Anterior cingulate cortex (tissue), 58 donors: ENCODE measurements at regions not wholly inside any gene's neighbourhood (a gene's known extent, or its start where the extent isn't known, plus 50 kb on each side); places are given as distances from the start of the nearest gene placed in this dataset.

Source experiments
- DNase-seq, 58 donors: peaks; one replicate each; lab custom pipeline; 2025; lab: John Stamatoyannopoulos, UW

DNA sequence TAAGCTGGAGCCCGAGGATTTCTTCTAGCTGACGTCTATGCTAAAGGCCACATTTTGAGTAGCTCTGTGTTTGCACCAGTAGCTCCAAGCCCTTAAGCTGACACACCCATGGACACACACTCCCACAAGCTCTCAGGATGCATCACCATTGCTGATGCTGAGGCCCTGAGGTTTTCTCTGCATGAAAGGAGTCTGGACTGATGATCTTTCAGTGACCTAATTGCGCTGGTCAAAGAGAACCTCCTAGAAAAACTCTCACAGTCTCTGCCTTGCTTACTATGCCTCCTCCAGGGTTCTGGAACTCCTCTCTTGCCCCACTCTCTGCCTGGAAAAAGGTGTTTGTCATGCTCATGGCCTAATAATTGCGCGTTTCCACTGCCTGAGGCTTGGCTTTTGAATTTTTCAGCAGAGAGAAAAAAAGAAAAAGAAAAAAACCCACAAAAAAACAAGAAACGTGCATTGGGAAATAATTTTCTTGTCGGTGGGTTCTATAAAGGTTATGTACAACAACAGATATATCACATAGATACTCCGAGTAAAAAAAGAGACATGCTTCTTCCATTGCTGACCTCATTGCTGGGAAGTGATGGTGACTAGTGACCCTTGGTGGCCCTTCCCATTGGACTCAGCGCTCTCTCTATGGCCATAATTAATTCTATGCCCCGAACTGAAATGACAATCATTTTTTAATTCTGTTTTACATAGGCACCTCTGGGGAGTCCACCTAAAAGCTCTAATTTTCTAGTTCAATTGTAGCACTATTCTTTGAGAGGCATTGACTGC lies 297.0 kb downstream of the TDRD15 start:
- no peak for DNase-seq

DNA sequence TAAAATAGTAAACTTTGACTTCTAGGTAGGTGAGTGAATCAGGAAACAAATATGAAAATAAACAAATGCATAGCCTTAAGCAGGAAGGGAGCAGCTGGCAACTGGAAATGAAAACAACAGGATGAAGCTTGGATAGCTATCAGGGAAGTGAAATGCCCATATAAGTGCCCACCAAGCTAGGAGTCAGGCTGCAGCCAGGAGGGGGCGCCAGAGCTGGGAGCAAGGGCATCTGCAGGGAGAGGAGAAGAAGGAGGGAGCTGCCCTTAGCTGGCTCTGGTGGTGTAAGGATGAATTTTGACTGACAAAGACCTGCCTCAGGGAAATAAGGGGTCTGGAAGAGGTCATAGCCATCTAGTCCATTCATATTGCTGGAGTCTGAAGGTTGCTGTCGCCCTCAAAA lies 298.3 kb downstream of the TDRD15 start:
- peak in 10 of 58 donors; percentile 1 to 17 (median 4) for DNase-seq

DNA sequence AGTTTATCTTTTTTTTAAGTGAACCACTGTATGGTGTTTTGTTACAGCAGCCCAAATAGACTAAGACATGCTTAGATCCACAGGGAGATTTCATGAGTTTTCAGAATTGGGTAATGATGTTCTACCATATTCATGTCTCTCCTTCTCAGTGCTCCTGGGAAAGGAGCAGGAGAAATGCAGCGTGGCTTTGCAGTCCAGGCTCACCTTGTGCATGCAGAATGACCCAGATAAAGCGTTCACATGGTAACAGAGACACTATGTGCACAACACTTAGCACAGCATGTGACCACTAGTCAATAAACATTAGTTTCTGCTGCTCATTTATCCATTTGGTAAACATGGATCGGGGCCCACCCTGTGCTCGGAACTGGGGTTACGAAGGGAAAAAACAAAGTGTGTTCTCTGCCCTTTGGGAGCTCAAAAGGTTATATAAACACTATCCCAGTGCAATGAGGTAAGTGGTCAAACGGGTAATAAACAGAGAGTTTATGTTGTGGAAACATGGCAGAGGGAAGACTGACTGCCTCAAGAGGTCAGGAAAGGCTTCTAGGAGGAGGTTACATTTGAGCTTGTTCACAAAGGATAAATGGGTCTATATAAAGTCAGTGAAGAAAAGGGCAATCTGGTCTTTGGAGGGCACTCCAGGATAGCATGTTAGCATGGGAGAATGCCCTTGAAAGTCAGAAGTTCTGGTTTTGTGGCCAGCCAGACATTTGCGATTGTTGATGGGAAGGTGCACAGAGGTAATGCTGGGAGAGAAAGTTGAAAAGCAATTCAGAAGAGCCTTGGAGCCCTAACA lies 299.2 kb downstream of the TDRD15 start:
- no peak for DNase-seq

DNA sequence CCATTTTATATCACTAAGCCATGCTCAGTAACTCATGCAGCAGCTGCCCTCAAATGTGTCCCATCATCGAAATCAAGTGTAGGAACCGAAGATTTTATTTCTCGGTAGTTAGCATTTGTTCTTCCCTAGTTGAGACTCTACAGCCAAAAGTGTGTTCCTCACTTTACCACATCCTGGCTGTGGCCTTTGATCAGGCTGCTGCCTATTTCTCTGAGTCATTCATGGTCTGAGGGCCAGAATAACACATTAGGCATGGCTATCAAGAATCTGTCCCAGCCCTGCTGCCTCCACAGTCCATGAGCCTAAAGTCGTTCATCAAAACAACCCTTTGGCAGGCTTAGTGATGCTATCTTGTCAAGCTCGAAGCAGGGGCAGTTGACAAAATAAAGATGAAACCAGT lies 300.1 kb downstream of the TDRD15 start:
- DNase-seq: no peak

DNA sequence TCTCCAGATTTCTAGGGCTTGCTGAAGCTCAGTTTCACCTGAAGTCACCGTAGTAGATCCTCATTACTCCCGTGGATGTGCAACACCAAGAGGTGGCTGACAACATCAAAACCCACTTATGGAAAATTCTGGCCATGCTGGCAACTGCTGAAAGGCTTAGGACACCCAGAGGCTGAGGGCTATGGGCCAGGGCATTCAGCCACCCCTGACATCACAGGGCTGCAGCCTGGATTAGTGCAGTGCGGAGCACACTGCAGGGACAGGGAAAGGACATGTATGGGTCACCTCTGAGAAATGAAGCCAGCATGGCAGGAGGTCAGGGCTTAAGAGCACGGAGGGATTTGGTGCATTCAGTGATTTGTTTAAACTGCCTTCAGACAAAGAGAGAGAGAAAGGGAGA lies 300.6 kb downstream of the TDRD15 start:
- no peak for DNase-seq

DNA sequence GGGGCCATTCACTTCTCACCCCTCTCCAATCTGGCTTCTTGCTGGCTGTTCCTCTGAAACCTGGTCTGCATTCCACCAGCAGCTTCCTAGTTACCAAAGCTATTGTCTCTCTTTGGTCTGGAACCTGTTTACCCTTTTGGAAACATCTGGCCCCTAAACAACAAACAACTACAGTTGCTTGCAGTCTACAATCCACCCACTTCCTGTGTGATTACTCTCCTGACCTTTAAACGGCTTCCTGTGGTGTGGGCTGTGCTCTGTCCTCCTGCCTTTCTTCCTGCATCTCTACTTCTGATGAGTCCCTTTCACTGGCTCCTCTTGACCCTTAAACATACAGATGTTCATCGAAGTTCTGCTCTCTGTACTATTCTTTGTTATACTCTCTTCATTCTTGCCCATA lies 303.8 kb downstream of the TDRD15 start:
- DNase-seq: no peak

DNA sequence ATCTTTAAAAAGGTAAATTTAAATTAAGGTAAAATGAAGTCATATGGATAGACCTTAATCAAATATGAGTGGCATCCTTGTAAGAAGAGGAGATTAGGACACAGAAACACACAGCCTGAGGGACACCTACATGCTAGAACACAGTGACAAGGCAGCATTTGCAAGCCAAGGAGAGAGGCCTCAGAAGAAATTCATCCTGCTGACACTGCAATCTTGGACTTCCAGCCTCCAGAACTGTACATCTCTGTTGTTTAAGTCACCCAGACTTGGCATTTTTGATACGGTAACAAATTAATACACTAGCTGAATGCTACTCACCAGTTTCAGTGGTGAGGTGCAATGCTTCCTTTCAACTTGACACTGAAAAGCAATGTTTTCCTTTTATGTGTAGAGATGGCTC lies 305.0 kb downstream of the TDRD15 start:
- DNase-seq: no peak

DNA sequence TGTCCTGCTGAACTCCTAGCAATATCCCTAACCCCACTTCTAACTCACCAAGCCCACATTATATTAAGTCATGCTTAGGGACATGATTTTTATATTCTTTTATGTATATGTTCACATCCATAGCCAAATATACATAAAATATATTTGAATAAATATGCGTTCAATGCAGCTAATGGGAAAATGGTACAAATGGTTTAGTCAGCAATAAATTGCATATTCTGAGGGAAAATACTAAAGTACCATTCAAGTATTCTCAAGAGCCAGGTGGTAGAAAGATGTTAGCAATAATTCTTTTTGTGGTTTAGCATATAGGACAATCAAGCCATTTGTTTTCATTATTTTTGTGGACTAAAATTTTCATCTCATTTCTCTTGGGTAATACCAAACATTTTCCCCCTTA lies 306.0 kb downstream of the TDRD15 start:
- DNase-seq: no peak

DNA sequence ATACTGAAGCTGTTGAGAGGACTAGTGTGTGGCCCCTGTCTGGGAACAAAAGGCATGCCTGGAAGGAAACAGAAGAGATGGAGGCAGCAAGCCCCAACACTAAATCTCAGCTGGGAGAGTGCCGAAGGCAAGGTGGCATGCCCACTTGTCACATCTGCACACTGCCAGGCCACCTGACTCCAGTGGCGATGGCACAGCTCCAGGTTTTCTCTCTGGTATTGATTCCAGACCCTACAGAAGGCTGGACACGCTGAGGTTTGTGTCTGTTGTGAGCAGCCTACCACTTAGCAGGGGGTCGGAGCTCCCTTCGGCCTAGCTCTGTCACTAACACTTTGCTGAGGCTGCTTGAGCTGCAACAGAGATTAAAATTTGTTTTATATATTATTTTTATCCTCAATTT lies 307.3 kb downstream of the TDRD15 start:
- DNase-seq: no peak

DNA sequence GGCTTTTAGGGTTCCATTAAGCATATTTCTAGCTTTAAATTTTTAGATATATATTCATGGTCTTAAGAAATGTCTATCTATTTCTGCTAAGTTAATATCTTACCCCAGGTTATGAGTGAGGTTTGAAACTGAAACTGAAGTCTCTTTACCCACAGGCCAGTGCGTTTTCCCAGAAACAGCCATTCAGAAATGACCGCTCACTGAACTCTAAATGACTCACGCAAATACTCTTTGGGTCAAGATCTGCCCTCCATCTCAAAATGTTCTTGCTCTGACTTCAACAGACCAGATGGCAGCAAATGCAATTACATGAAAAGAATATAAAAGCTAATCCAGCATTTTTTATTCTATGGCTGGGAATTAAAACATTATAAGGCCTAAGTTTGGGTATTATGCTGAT lies 315.2 kb downstream of the TDRD15 start:
- DNase-seq: no peak

DNA sequence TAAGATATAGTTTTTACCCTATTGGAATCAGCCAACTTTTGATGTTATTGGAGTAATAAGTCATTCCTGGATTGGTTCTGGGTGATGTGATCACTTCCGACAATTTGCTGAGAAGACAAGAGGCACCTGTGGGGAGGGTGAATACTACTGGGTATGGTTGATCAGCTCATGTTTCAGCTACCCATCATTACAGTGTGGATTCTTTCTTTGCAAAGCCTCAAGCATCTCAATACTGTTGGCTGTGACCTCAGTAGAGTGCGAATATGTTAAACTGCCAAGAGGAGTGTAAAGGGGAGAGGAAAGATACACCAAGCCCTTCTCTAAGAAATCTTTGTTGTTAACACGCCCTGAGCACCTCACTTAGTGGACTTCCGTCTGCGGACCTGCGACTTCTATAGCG lies 317.7 kb downstream of the TDRD15 start:
- no peak for DNase-seq

DNA sequence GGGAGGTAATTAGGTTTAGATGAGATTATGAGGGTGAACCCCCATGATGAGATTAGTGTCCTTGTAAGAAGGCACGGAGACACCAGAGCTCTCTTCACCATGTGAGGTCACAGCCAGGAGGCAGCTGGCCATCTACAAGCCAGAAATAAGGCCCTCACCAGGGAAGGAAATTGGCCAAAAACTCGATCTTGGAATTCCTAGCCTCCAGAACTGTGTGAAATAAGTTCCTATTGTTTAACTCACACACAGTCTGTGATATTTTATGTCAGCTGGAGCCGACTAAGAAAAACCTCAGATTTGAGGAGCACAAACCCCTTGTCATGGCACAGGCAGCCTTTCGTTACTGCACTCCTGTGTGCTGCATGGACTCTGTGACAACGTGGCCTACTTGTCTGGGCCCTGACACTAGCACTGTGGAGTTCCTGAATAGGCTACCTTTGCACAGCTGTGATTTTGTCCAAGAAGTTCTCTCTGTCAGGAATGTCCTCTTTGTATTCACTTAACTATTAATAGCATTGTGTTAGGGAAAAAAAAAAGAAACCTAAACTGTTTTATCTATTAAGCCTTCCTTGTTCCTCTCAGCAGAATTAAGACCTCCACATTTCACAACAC lies 319.8 kb downstream of the TDRD15 start:
- DNase-seq: no peak

DNA sequence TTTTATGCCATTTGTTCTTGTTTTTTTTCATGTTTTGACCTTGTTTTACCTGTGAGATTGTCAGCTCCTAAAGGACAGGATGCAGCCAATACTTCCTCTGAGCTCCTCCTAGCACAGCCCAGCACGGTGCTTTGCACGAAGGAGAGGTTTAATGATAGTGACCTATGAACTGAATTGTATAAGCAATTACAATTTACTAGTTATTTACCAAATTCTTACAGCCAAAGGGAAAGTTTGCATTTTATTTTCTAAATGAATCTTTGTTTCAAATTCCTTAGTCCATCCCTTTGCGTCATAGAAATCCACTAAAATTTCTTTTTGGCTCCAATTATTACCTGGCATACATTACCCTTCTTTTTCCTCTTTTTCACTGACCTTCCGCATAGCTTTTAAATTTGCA lies 326.1 kb downstream of the TDRD15 start:
- DNase-seq: no peak

DNA sequence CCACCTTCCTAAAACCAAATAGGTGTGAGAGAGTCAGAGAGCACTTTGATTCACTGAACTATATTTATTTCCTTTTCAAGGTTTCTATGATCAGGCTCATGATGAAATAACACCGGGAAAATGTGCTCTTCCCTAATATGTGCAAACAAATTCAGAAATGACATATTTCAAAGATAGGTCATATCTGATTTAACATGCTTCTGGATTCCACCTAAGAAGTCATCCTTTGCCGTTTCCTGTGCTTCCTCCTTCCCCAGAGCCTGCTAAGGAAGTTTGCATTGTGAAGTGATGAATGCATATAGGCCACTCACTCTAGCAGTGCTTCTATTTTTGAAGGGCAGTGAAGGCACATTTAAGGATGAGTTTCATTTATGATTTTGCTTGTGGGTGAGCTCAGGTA lies 327.6 kb downstream of the TDRD15 start:
- no peak for DNase-seq

DNA sequence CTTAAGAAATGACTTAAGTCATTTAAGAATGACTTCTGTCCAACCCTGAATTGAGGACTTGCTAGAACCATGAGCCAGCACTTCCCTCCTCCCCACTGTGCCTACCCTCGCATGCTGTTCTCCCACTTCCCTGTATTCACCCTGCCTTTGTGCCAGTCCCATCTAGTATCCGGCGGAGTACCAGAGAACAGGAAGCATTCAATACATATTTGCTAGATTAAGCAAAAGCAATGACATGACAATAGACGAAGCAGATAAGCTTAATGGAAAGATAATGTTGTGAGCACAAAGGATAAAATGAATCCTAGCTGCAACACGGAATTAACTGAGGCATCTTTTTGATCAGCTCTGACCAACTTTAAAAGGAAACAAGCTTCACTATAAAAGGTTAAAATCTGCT lies 328.5 kb downstream of the TDRD15 start:
- DNase-seq: no peak

DNA sequence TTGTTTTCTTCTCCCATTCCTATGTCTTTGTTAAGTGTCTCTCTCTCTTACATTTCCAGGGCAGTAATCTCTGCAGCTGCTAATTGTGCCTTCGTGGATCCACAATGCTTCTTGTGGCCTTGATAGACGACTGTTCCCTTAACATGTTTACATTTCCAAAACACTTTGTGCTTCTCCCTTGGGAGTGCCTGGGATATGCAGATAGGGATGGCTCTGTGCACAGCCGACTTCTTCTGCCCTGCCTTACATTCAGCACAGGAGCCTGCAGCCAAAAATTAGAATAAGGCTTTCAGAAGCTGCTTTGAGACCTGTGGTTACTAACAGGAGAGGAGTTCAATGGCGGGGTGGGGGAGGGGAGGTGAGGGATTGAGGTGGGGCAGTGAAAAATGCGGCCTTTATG lies 328.9 kb downstream of the TDRD15 start:
- no peak for DNase-seq

DNA sequence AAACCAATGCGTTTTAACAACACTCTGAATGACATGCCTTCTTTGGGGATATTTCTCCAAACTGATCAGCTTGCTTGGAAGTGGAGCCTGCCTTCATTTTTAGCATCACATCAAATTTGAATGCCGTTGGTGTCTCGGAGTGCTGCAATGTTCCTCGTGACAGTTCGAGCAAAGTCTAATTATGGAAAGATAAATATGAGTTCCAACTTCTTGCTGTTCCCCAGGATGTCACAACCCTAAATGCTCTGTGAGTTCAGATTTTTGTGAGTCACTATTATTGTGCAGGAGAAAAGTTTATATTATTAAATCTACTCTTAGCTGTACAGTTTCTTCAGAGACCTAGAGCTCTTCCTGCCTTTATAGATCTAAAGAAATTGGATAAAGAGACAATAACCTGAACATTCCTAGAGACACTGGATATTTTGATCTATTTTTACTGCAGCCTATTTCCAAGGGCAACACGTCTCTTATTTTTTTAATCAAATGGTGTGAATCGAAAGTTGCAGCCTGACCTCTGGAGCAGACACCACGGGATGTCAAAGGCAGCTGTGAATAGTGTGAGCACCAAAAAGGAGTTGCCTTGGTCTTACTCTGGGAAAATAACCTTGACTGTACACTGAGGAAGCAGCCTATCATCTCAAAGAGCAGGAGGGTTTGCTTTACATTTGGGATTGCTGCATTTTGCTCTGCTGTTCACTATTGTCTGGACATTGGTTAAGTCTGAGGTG lies 330.1 kb downstream of the TDRD15 start:
- DNase-seq: no peak

DNA sequence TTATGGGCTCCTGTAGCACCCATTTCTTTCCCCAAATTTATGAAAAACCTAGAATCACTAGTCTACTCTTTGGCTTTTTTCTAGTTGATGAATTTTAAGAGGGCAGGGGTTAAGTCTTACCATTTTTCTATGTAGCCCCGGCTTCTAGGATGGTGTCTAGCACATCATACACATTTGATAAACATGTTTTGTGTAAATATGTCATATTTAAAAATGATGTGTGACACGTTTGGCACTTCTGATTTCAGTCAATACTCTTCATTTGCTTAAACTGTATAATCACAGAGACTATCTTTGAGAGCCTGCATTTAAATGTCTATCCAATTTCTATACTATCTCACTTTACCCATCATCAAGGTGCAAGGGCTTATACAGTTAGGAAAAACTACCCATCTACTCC lies 331.1 kb downstream of the TDRD15 start:
- DNase-seq: no peak

DNA sequence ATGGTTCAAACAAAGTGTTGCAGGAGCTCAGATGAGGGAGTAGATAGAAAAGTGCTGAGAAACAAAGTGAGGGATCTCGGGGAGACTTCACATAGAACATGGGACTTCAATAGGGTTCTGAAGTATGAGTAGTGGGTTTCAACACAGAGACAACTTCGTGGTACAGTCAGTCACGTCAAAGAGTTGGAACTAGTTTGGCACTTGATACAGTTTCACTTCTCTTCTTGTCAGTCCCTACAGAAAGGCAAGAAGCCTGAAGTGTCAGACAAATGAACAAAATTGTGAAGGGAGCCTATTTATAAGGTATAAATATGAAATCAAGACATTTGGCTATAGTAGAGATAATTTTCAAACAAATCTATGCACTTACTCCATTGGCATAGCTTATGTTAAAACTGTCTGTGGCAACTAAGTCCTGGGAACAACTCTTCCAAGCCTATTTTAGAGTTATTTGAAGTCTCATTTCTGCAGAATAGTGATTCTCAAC lies 338.0 kb downstream of the TDRD15 start:
- no peak for DNase-seq

DNA sequence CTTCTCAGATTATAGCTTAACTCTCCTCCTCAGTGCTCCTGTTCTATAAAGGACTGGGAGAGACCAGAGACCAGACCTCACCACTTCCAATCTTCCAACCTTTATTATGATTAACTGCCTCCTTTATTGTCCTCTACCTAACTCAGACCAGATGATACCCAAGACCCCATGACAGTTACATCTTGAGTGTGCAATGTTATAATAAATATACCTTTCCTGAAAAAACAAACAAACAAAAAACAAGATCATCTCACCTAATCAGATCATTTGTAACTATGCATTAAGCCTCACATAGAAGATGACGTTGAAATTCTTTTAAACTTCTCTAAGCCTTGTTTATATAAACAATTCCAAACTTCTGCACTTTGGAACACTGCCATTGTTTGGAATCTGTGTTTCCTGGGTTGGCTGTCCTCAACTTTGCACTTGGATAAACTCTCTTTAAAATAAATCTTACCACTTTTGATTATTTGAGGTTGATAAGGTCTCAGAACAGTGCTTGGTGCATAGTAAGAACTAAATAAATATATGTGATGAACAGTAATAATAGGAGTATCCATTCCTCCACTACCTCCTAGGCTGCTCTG lies 342.7 kb downstream of the TDRD15 start:
- DNase-seq: no peak
